Amniotic stem cell (primary cell): ENCODE measurements at regions not wholly inside any gene's neighbourhood (a gene's known extent, or its start where the extent isn't known, plus 50 kb on each side); places are given as distances from the start of the nearest gene placed in this dataset.

Experiments
- DNase-seq: peaks from one replicate; lab custom pipeline; 2025; lab: John Stamatoyannopoulos, UW

DNA sequence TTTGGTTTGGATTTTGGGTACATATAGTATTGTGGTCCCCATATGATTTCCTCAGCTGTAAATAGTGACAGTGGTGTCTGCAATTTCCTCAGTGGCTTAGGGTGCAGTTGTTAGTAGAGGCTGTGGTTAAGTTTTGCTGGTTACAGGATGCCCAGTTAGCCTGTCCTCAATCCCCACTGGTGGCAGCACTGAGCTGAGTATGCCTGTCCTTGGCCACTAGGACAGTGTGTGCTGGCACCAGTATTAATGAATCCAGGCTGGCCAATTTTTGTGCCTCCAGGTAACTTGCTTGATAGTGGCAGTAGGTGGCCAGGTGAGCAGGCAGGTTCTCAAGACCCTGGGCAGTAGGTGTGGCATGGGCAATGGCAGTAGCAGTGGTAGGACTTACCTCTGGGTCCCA, 973.1 kb downstream of the TMEM182 start:
- DNase-seq: no peak

DNA sequence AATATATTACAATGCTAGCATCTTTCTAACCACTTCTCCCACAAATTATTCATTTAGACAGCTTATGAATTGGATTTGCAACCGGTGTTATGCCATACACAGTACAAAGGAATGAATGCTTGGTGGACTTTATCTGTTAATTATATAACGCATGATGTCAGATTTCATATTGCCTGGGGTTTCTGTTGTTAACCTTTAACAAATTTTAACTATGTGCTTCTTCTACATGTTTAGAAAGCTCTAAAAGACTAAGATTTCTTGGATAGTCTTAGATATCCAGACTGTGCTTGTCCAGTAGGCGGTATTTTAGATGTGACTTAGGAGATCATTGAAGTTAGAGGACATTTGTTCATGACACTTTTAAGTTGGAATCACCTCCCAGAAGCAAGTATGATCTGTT, 976.3 kb downstream of the TMEM182 start:
- no peak for DNase-seq

DNA sequence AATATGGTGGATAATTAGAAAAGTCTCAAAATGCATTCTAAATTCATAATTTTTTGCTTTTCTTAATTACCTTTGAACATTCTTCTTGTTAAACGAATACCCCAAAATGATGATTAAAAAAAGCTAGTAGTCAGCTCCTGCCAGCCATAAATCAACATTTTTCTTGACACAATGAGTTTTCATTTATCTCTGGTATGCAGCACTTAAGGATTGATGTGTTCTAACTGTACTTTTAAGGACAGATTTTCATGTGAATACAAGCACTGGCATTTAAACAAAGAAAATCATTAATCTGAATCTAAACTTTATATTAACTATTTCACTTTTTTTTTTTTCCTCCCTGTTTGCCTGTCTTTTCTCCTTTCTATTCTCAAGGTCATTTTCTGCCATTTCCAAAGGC, 976.8 kb downstream of the TMEM182 start:
- no peak for DNase-seq

DNA sequence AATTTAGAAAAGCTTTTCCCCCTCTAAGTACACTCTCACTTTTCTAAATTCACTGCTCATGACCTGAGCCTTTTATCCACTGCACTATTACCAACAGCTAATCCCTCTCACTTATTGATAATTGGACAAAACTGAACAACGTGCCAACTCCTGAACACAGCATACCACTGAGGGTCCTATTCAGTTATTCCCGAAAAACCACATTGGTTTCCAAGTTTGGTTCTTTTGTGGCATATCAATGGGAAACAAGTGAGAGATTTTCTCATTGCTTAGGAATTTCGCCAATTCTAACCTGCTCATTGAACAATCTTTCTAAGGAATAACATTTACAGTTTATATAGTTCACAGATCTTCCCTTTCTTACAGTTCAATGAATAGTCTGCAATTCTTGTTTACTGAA, 977.4 kb downstream of the TMEM182 start:
- DNase-seq: no peak

DNA sequence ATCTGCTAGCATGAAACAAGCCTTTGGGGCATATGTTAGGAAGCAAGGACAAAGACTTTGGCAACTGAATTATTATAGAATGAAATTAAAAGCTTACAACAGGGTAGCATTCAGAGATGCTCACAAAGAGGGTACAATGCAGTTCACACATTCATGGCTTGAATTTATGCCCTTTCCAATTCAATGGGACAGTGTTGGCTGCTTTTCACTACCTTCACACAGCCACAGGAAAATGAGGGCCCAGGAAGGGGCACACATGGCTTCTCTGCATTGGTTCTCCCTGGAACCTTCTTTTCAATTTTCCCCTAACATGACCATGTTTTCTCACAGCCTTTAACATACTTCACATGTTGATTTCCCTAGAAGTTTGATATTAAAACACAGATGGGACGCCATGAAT, 978.1 kb downstream of the TMEM182 start:
- DNase-seq: no peak

DNA sequence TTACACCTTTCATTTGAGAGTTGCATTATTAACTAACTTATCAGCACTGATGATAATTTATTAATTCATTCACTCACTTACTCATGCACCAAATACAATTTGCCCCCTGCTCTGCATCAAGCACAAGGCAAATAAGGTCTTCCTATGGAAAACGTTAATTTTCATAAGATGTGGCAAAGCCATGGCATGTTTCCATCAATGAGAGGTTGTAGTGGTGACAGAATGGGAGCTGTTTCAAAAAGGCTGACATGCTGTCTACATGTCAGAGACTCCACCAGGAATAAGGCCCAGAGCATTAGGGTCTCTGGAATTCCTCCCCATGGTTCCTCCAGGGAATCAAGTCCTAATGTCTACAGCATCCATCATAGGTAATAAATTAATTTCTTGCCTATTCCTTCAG, 978.8 kb downstream of the TMEM182 start:
- no peak for DNase-seq

DNA sequence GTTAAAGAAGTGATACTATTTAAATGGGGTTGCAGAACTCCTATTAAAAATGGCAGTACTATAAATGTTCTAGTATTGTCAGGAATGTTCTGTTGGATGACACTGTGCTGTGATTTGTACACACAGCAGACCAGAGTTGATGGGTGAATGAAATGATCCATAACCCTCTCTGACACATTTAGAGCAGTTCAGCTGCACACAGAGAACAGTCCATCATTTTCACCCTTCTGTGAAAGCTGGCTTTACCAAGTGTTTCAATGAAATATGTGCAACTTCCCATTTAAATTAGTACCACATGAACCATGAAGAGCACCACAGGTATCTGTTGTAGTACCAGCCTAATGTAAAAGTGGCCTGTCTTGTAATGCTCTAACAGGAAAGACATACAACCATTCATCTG, 981.4 kb downstream of the TMEM182 start:
- DNase-seq: no peak

DNA sequence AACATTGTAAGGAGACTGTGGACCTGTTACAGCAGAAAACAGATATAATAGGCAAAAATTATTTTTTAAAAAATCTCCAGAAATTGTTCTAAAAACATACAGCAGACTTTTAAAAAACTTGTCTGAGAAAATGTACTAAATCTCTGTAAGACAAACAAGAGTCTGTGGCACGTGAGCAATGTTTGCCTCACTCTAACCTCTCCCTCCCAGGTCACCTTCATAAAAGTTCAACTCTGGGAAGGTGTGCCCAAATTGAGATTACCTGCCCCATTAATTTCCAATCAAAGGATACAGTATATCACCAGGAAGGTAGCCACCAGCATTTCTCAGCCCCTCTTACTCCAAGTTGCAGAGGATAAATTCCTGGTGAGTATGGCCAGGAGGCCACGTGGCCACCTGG, 992.7 kb downstream of the TMEM182 start:
- DNase-seq: no peak

DNA sequence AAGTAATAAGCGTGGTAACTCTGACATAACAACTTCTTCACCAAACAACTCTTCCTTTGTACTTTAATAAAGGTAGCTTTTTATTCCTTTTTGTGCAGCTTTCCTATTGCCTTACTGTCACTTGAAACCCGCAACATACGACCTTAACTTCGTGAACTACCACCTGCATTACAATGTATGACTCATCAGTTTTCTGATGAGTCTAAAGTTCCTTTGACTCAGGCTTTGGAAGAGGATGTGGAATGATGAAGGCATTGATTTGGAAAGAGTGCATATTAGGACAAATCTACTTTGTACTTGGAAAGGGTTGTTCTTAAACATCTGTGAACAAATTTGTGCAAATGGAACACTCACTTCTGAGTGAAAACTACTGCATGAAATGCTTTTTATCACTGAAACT, 1012.1 kb downstream of the TMEM182 start:
- DNase-seq: no peak

DNA sequence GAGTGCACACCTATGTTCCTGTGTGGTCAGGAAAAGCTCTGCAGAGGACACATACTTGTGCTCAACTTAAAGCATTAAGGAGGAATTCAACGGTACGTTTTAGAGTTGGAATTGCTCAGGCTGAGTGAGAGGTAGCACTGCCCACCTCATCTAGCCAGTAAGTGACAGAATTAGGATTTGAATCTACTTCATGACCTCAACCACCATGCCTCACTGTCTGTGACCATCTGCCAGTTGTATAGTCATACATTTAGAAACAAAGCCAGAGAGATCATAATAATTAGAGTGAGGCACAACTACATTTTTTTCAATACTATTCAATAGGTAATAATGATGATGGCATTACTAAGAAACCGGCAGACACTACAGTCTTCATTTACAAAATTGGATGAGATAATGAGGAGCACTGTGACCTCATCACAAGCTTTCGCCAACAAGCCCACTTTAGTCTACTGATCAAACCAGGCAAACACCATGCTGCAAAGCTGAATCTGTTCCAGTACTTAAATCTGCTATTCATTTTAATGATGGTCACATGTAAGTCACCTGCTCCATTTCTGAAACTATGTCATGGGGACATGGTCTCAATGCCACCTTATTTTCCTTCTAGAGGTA, 1018.4 kb downstream of the TMEM182 start:
- DNase-seq: no peak

DNA sequence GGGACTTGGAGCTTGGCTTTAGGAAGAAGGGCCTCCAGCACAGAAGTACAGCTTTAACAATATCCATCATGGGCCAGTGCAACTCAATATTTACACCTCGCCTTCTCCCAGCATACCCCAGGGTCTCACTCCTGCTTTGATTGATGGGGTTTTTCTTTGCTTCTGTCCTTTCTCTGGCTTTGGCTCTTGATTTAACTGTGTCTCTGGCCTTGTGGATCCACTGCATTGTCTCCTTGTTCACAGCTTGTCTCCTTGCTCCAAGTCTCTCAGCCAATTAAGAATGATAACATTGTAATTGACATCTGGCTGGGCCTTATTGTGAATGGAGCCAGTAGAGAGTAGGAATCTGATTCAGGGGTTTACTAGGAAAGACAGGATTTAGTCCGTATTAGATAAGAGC, 1019.5 kb downstream of the TMEM182 start:
- no peak for DNase-seq

DNA sequence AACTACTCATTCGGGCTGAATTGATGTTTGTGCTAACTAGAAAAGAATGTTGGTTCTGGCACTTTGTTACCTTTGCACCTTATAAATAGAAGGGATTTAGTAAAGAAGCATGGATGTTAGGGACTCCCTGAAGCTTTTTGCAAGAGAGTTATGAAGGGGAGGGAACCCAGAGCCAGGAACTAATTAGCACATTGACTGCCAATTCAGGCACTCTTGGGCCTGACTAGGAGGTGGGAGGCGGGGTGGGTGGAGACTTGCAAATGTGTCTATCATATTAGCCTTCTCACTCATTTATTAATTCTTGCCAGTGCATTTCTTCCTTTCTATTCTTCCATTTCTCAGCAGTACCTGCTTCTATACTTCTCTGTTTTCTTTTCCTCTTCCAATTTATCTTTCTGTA, 1022.4 kb downstream of the TMEM182 start:
- no peak for DNase-seq

DNA sequence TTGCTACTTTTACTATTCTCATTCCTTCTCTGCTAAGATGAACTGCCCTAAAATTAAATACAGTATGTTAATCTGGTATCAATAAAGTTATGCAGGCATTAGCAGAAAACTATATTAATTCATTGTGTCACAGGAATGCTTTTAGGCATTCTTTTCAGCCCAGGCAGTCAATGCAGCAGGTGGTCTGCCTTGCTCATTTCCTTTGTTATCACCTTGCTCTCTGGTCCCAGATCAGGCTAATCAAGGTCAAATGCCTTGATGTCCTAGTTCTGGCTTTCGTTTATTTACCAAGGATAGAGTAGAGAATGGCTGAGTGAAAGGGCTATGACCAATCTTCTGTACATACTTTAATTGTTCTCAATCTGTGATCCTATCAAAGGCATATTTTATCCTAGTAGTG, 1023.6 kb downstream of the TMEM182 start:
- DNase-seq: no peak

DNA sequence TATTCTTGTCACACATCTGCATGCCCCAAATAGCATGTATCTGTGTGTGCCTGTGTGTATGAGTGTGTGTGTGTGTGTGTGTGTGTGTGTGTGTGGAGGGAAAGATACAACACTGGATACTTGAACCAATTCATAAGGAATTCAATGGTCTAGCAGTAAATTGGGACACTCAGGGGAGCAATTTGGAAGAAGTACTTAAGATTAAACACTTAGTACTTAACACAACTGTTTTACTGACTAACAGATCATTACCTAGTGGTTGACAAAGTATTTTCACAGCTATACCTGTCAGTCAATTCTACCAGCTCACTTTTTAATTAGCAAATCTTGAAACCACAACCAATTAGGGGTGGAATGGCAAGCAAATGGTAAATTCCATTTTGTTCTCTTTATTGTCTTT, 1024.1 kb downstream of the TMEM182 start:
- DNase-seq: no peak

DNA sequence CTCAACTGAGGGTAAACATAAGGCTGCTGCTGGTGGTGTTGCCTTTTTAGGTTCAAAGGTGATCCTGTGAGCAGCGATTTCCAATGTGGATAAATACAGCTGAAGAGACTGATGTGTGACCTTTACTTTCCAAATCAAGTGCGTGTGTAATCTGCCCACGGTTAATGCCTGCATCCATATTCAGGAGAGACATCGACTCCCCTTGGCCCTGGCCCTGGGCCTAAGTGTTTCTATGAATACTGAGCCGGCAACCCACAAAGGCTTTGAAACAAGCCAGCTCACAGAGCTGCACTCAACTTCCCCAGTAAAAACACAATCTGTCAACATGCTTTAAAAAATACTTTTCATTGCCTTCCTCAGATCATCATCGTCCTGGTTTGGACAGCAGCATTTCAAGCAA, 1026.6 kb downstream of the TMEM182 start:
- no peak for DNase-seq

DNA sequence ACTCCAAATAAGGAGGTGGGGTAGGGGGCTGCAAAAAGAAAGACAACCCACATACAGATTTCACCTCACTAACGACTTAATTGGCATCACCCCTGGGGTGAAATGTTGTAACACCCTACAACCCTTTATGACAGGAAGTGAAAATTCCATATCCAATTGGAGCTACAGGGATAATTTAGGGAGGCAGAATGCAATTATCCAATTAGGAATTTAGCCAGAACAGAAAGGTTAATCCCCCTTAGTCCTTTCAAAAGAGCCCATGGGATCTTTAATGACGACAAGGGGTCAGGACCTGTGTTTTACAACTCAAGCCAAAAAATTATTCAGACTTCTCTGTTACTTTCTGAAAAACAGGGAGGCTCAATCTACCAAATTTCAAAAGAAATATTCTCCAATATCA, 1027.1 kb downstream of the TMEM182 start:
- DNase-seq: no peak

DNA sequence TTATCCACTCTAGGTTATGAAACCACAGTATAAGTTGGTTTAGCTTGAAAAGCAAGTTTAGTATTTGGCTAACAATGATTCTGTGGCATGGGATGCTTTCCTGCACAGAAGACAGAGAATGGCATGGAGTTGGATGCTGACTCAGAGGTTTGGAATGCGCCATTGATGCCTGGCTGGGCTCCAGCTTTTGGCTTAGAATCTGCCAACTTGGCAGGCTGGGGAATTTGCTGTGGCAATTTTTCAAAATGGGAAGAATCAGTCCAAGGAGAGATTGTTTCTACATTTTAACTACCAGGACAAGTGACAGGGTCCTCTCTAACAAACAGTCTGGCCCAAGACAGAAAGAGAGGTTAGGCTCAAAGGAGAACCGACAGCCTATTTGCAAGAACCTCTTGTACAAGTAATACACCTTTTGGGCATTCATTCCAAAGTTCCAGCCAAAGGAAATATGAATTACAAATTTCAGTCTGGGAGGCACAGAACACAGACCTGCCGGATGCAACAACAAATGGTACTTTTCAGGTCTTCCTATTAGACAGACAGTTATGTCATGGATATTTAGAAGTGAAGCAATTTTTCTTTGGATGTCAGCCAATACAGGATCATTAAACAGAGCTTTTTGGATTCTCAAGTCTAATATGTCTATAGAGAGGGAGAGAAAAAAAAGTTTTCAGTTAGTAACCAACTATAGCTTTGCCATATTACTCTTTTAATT, 1027.7 kb downstream of the TMEM182 start:
- no peak for DNase-seq

DNA sequence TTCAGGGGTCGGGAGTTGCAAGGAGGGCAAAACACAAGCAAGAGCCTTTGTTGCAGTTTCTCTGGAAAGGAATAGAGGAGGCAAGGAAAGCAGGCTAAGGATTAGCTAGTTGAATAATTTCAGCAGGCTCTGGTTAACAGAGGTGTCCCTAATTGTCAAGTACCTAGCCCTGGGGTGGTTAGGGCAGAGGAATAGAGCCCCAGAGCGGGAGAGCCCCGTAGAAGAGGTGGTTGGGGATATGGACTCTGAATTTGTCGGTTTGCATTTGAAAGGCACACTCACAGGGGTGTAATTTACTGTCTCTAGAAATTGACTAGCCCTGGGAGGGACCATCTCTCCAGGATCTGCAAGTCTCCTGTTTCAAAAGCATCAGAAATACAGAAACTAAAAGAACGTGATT, 1030.2 kb downstream of the TMEM182 start:
- no peak for DNase-seq

DNA sequence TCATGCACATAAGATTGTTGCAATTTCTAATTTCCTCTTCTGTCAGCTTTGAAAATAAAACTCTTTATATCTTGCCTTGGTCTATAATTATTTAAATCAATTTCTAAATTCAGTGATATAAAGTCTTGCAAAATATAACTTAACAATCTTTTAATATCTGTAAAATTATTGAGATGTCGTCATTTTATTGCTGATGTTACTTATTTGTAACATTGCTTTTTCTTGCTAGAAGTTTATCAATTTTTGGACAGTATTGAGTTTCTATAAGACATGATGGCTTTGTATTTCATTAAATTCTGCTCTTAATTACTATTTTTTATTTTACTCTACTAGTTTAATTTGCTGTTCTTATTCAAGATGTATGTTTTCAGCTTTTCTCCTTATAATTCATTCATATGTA, 1036.5 kb downstream of the TMEM182 start:
- no peak for DNase-seq

DNA sequence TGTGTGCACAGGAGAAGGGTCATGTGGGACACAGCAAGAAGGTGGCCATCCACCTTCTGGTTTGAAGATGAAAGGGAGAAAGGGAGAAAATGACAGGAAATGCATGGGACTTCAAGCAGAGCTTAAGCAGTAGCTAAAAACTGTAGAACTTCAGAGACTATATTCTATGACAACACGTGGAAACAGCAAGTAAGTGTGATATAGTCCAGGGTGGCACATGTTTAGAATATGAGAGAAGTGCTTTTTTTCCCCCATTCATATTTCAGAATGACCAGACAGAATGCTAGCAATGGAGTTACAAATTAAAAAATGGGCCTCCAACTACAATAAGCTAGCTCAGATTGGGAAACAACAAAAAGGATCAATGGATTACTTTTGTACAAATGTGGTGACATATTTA, 1042.2 kb downstream of the TMEM182 start:
- no peak for DNase-seq

DNA sequence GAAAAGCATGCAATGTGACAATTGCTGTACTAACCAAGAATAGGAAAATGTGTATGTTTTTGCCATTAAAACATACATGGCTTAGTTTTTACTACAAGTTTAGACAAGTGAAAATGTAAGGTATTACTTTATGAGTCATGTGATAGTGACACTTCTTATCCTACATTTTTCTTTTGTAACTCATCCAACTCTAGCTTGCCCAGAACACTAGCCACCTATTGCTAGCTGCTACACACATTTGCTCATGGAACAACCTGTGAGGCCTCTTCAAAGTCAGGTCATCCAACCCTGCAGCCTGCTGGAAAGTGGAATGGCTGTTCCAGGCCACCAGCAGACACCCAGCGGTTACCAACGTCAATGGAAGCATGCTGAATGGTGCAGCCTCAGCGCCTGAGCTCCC, 1043.9 kb downstream of the TMEM182 start:
- DNase-seq: no peak

DNA sequence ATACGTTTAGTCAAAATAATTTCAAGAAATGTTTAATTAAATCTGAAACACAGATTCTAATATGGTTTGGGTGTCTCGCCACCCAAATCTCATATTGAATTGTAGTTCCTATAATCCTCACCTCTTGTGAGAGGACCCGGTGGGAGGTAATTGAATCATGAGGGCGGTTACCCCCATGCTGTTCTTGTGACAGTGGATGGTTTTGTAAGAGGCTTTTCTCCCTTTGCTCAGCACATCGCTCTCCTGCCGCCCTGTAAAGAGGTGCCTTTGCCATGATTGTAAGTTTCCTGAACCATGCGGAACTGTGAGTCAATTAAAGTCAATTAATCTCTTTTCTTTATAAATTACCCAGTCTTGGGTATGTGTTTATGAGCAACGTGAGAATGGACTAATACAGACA, 1045.1 kb upstream of the POU3F3 start:
- DNase-seq: no peak

DNA sequence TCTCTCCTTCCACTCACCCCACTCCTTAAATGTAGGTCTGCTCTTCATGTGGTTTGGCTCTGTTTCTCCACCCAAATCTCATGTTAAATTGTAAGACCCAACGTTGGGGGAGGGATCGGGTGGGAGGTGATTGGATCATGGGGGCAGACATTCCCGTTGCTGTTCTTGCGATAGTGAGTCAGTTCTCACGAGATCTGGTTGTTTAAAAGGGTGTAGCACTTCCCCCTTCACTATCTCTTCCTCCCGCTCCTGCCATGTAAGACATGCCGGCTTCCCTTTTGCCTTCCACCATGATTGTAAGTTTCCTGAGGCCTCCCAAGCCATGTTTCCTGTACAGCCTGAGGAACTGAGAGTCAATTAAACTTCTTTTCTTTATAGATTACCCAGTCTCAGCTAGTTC, 1044.5 kb upstream of the POU3F3 start:
- DNase-seq: no peak

DNA sequence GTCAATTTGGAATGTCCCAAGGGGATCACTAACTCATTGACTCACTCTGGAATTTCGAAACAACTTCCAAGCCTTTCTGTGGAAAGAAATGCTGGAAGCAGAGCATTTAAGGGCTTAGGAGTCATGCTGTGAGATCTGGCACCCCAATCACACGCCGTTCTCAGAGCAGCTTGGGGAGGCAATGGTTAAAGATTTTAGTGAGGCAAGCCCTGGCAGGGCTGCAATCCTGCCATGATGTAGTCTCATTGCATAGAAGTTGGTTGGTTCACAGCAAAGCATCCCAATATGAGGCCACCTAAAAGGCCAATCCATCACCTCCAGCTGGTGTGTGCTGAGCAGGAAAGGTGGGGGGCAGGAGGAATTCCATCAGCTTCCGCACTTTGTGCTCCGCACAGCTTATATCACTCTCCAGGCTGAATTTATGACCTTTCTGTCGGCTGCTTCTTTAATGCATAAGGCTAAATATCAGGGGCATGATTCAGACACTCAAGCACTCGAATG, 1043.9 kb upstream of the POU3F3 start:
- no peak for DNase-seq
